ENCODE measurements at regions not wholly inside any gene's neighbourhood (a gene's known extent, or its start where the extent isn't known, plus 50 kb on each side); places are given as distances from the start of the nearest gene placed in this dataset.

DNA sequence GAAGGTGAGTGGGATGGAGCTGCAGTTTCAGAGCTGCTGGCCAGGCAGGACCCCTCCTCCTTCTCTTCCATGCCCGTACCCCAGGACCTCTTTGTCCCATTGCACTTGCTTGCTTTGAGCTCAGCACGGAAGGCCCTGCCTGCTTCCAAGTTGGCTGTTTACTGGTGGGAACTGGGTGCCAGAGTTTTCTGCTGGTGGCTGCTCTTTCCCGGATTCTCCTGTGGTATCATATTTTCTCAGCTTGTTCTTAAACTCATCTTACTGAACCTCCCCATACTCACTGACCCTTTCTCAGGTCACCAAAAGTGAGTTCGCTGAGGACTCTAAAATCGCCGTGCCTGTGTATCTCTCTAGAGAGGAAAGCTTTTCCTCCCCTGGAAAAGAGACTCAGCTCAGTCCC is 297.7 kb upstream of the TNP1 start:
- Histone ChIP-seq H3K4me3 (ENCODE audit: low read length in 2 of 2) (no peak overlapping the region), H4K91ac (ENCODE audit: low read depth, low read length, poor library complexity) (no peak overlapping the region), H3K9me3 (replicated peaks in 1 of 2; ENCODE audit: control insufficient read depth in 2 of 2, insufficient read depth in 1 of 2, low read depth in 1 of 2, low read length in 2 of 2) (peaks cover 0 to 3% of the 10 kb centered on the region in 2 donors), H2AFZ (ENCODE audit: low read length) (peak overlapping the region; percentile 24), H2BK5ac (ENCODE audit: low read length) (no peak overlapping the region), H2BK12ac (ENCODE audit: low read length) (no peak overlapping the region), H3K9ac (ENCODE audit: low read depth, low read length, poor library complexity) (no peak overlapping the region), H3K14ac (ENCODE audit: low read length) (no peak overlapping the region), H3K23ac (ENCODE audit: low read depth, low read length, poor library complexity) (no peak overlapping the region), H3K4me1 (ENCODE audit: control insufficient read depth in 2 of 2, insufficient read depth in 1 of 2, low read depth in 1 of 2, low read length in 2 of 2) (peaks cover 10 to 13% of the 10 kb centered on the region in 2 donors), H2AK5ac (ENCODE audit: low read depth, low read length) (no peak overlapping the region), H3K4ac (ENCODE audit: low read length) (no peak overlapping the region), H3K36me3 (replicated peaks in 1 of 2; ENCODE audit: control insufficient read depth in 2 of 2, insufficient read depth in 2 of 2, low read length in 2 of 2) (no peaks in the 10 kb centered on the region), H3K79me1 (ENCODE audit: low read depth, low read length) (no peaks in the 10 kb centered on the region), H2BK120ac (ENCODE audit: low read depth, low read length) (no peak overlapping the region), H3K4me2 (ENCODE audit: insufficient read depth, low read length, poor library complexity, severe bottlenecking) (no peak overlapping the region), H3K18ac (ENCODE audit: low read length) (no peak overlapping the region), H3K27me3 (ENCODE audit: control insufficient read depth in 3 of 3, insufficient read depth in 3 of 3, low read depth in 1 of 3, low read length in 3 of 3) (no peaks in the 10 kb centered on the region), H2BK15ac (ENCODE audit: low read length) (no peak overlapping the region), H4K8ac (ENCODE audit: low read depth, low read length) (no peak overlapping the region), H3K27ac (replicated peaks; ENCODE audit: low read length) (no peak overlapping the region)
- WGBS, 2 donors (ENCODE audit: extremely low coverage in 2 of 2, insufficient read length in 2 of 2, insufficient replicate concordance in 1 of 2): no CpG with 5 or more reads among the region's 6 CpGs
- no peak for DNase-seq (ENCODE audit: low spot score)

DNA sequence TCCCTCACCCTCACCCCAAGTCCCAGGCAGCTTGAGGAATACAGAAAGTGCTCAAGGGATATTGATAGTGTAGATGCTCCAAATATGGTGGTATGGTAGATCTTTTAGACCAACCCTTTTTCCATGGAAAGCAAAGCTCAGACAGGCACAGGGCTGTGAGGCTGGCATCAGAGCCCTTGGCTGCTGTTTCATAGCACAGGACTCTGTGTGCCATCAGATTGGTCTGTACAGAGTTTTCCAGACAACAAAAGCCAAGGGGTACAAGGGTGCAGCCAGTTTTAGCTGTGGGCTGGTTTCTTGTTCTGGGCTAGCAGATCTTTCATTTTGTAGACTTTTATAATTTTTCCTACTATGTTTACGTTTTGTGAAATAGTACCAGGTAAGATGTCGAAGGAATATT is 296.9 kb upstream of the TNP1 start:
- peaks cover 5 to 8% of the 10 kb centered on the region in 2 donors for H3K4me1 ChIP-seq (ENCODE audit: control insufficient read depth in 2 of 2, insufficient read depth in 1 of 2, low read depth in 1 of 2, low read length in 2 of 2)
- H3K27ac ChIP-seq (replicated peaks; ENCODE audit: low read length): no peak overlapping the region
- H3K18ac ChIP-seq (ENCODE audit: low read length): no peak overlapping the region
- no peak overlapping the region for H3K4me3 ChIP-seq (ENCODE audit: low read length in 2 of 2)
- no peak overlapping the region for H3K4me2 ChIP-seq (ENCODE audit: insufficient read depth, low read length, poor library complexity, severe bottlenecking)
- no peak overlapping the region for H3K23ac ChIP-seq (ENCODE audit: low read depth, low read length, poor library complexity)
- peaks cover 0 to 3% of the 10 kb centered on the region in 2 donors for H3K9me3 ChIP-seq (replicated peaks in 1 of 2; ENCODE audit: control insufficient read depth in 2 of 2, insufficient read depth in 1 of 2, low read depth in 1 of 2, low read length in 2 of 2)
- no peak overlapping the region for H3K4ac ChIP-seq (ENCODE audit: low read length)
- H2BK120ac ChIP-seq (ENCODE audit: low read depth, low read length): no peak overlapping the region
- H2AFZ ChIP-seq (ENCODE audit: low read length): no peak overlapping the region
- no peak overlapping the region for H3K14ac ChIP-seq (ENCODE audit: low read length)
- no peak overlapping the region for H2BK12ac ChIP-seq (ENCODE audit: low read length)
- no peak overlapping the region for H2AK5ac ChIP-seq (ENCODE audit: low read depth, low read length)
- no peak overlapping the region for H4K8ac ChIP-seq (ENCODE audit: low read depth, low read length)
- no peak for DNase-seq (ENCODE audit: low spot score)
- no peak overlapping the region for H2BK5ac ChIP-seq (ENCODE audit: low read length)
- no peaks in the 10 kb centered on the region for H3K36me3 ChIP-seq (replicated peaks in 1 of 2; ENCODE audit: control insufficient read depth in 2 of 2, insufficient read depth in 2 of 2, low read length in 2 of 2)
- no CpG with 5 or more reads among the region's 2 CpGs for WGBS, 2 donors (ENCODE audit: extremely low coverage in 2 of 2, insufficient read length in 2 of 2, insufficient replicate concordance in 1 of 2)
- H3K27me3 ChIP-seq (ENCODE audit: control insufficient read depth in 3 of 3, insufficient read depth in 3 of 3, low read depth in 1 of 3, low read length in 3 of 3): no peaks in the 10 kb centered on the region
- H4K91ac ChIP-seq (ENCODE audit: low read depth, low read length, poor library complexity): no peak overlapping the region
- H2BK15ac ChIP-seq (ENCODE audit: low read length): no peak overlapping the region
- no peak overlapping the region for H3K9ac ChIP-seq (ENCODE audit: low read depth, low read length, poor library complexity)
- no peaks in the 10 kb centered on the region for H3K79me1 ChIP-seq (ENCODE audit: low read depth, low read length)

GRCh38 chr2:217154923-217155322 is 295.1 kb upstream of the TNP1 start:
- peaks cover 0 to 3% of the 10 kb centered on the region in 2 donors for H3K9me3 ChIP-seq (replicated peaks in 1 of 2; ENCODE audit: control insufficient read depth in 2 of 2, insufficient read depth in 1 of 2, low read depth in 1 of 2, low read length in 2 of 2)
- H2BK12ac ChIP-seq (ENCODE audit: low read length): no peak overlapping the region
- no peak overlapping the region for H3K4me3 ChIP-seq (ENCODE audit: low read length in 2 of 2)
- no peak overlapping the region for H4K91ac ChIP-seq (ENCODE audit: low read depth, low read length, poor library complexity)
- H3K18ac ChIP-seq (ENCODE audit: low read length): no peak overlapping the region
- H3K4me2 ChIP-seq (ENCODE audit: insufficient read depth, low read length, poor library complexity, severe bottlenecking): no peak overlapping the region
- no peak for DNase-seq (ENCODE audit: low spot score)
- H4K8ac ChIP-seq (ENCODE audit: low read depth, low read length): no peak overlapping the region
- H3K79me1 ChIP-seq (ENCODE audit: low read depth, low read length): no peaks in the 10 kb centered on the region
- no peak overlapping the region for H2BK5ac ChIP-seq (ENCODE audit: low read length)
- no peak overlapping the region for H2AFZ ChIP-seq (ENCODE audit: low read length)
- H3K14ac ChIP-seq (ENCODE audit: low read length): no peak overlapping the region
- H3K4me1 ChIP-seq (ENCODE audit: control insufficient read depth in 2 of 2, insufficient read depth in 1 of 2, low read depth in 1 of 2, low read length in 2 of 2): peaks cover 0 to 3% of the 10 kb centered on the region in 2 donors
- H3K9ac ChIP-seq (ENCODE audit: low read depth, low read length, poor library complexity): no peak overlapping the region
- H2AK5ac ChIP-seq (ENCODE audit: low read depth, low read length): no peak overlapping the region
- H3K23ac ChIP-seq (ENCODE audit: low read depth, low read length, poor library complexity): no peak overlapping the region
- no peaks in the 10 kb centered on the region for H3K36me3 ChIP-seq (replicated peaks in 1 of 2; ENCODE audit: control insufficient read depth in 2 of 2, insufficient read depth in 2 of 2, low read length in 2 of 2)
- no peak overlapping the region for H3K27ac ChIP-seq (replicated peaks; ENCODE audit: low read length)
- H3K4ac ChIP-seq (ENCODE audit: low read length): no peak overlapping the region
- no peak overlapping the region for H2BK120ac ChIP-seq (ENCODE audit: low read depth, low read length)
- WGBS, 2 donors (ENCODE audit: extremely low coverage in 2 of 2, insufficient read length in 2 of 2, insufficient replicate concordance in 1 of 2): no CpG with 5 or more reads among the region's 9 CpGs
- no peak overlapping the region for H2BK15ac ChIP-seq (ENCODE audit: low read length)
- no peaks in the 10 kb centered on the region for H3K27me3 ChIP-seq (ENCODE audit: control insufficient read depth in 3 of 3, insufficient read depth in 3 of 3, low read depth in 1 of 3, low read length in 3 of 3)

GRCh38 chr2:217153510-217153909 is 293.6 kb upstream of the TNP1 start:
- Histone ChIP-seq H3K4me1 (ENCODE audit: control insufficient read depth in 2 of 2, insufficient read depth in 1 of 2, low read depth in 1 of 2, low read length in 2 of 2) (peaks cover 3% of the 10 kb centered on the region in 2 donors), H3K4me2 (ENCODE audit: insufficient read depth, low read length, poor library complexity, severe bottlenecking) (no peak overlapping the region), H3K9me3 (replicated peaks in 1 of 2; ENCODE audit: control insufficient read depth in 2 of 2, insufficient read depth in 1 of 2, low read depth in 1 of 2, low read length in 2 of 2) (peaks cover 0 to 2% of the 10 kb centered on the region in 2 donors), H4K8ac (ENCODE audit: low read depth, low read length) (no peak overlapping the region), H3K4ac (ENCODE audit: low read length) (no peak overlapping the region), H3K9ac (ENCODE audit: low read depth, low read length, poor library complexity) (no peak overlapping the region), H3K27me3 (ENCODE audit: control insufficient read depth in 3 of 3, insufficient read depth in 3 of 3, low read depth in 1 of 3, low read length in 3 of 3) (no peaks in the 10 kb centered on the region), H3K23ac (ENCODE audit: low read depth, low read length, poor library complexity) (no peak overlapping the region), H3K18ac (ENCODE audit: low read length) (no peak overlapping the region), H3K27ac (replicated peaks; ENCODE audit: low read length) (no peak overlapping the region), H3K79me1 (ENCODE audit: low read depth, low read length) (no peaks in the 10 kb centered on the region), H3K14ac (ENCODE audit: low read length) (no peak overlapping the region), H2BK120ac (ENCODE audit: low read depth, low read length) (no peak overlapping the region), H2AK5ac (ENCODE audit: low read depth, low read length) (no peak overlapping the region), H2AFZ (ENCODE audit: low read length) (no peak overlapping the region), H3K4me3 (ENCODE audit: low read length in 2 of 2) (no peak overlapping the region), H2BK5ac (ENCODE audit: low read length) (no peak overlapping the region), H2BK15ac (ENCODE audit: low read length) (no peak overlapping the region), H4K91ac (ENCODE audit: low read depth, low read length, poor library complexity) (no peak overlapping the region), H2BK12ac (ENCODE audit: low read length) (no peak overlapping the region), H3K36me3 (replicated peaks in 1 of 2; ENCODE audit: control insufficient read depth in 2 of 2, insufficient read depth in 2 of 2, low read length in 2 of 2) (no peaks in the 10 kb centered on the region)
- WGBS, 2 donors (ENCODE audit: extremely low coverage in 2 of 2, insufficient read length in 2 of 2, insufficient replicate concordance in 1 of 2): no CpG with 5 or more reads among the region's 5 CpGs
- DNase-seq (ENCODE audit: low spot score): no peak

Measured in neuronal stem cell (in vitro differentiated cells).